B cell (primary cell): ENCODE measurements at regions not wholly inside any gene's neighbourhood (a gene's known extent, or its start where the extent isn't known, plus 50 kb on each side); places are given as distances from the start of the nearest gene placed in this dataset.
"Not testable (repeated sequence)": the region's sequence is repeated elsewhere in the genome, so short reads cannot be mapped to it uniquely, and the experiment has no call there.

Experiments
- ATAC-seq: fragments of 200-7000 bp; cut with Tn5 transposase; one replicate; pipeline ENCODE4 v1.10.0; 2021; ENCODE audit warnings: low read depth, mild to moderate bottlenecking, moderate number of reproducible peaks, moderate library complexity
- CTCF ChIA-PET: fragments of 350-600 bp; sonication (Branson Sonifier 250); formaldehyde crosslinking; loops from one replicate; lab custom pipeline; 2021; ENCODE audit warnings: antibody characterized with exemption, inconsistent platforms; lab: Charles Lee
- POLR2A ChIA-PET: fragments of 350-600 bp; sonication (Branson Sonifier 250); formaldehyde crosslinking; loops from one replicate; lab custom pipeline; 2021; ENCODE audit warnings: antibody characterized with exemption; lab: Charles Lee
- DNase-seq: peaks from one replicate; pipeline ENCODE4 v3.0.0; 2013
- H2AFZ ChIP-seq: 2 replicates; pipeline ENCODE4 v1.6.1; 2012; ENCODE audit warnings: mild to moderate bottlenecking, low read depth, low read length; ENCODE audit not compliant: insufficient read depth, poor library complexity, severe bottlenecking
- H3K27ac ChIP-seq, 2 donors: 1 replicate in 1 of 2; 2 replicates in 1 of 2; pipeline ENCODE4 v1.5.1; 2012 to 2013; ENCODE audit warnings: low read length in 2 of 2, mild to moderate bottlenecking in 2 of 2, moderate library complexity in 1 of 2
- H3K27me3 ChIP-seq, 4 experiments: fragments of 200-600 bp in 1 of 4; sonication (generic) in 1 of 4; replicated peaks in 1 of 4; 1 replicate in 2 of 4; 2 replicates in 2 of 4; pipeline versions ENCODE4 v1.6.1 to v1.7.0; 2013 to 2016; ENCODE audit warnings: low read length in 3 of 4, mild to moderate bottlenecking in 2 of 4, mixed read lengths in 1 of 4, moderate library complexity in 1 of 4; ENCODE audit not compliant: insufficient read depth in 4 of 4, control insufficient read depth in 3 of 4; ENCODE audit errors: control extremely low read depth in 1 of 4
- H3K36me3 ChIP-seq, 2 experiments: replicated peaks in 1 of 2; 1 replicate in 1 of 2; 2 replicates in 1 of 2; pipeline versions ENCODE4 v1.6.1 to v1.7.1; 2013; ENCODE audit warnings: low read length in 1 of 2; ENCODE audit not compliant: insufficient read depth in 2 of 2, control insufficient read depth in 1 of 2; ENCODE audit errors: control extremely low read depth in 1 of 2, extremely low read depth in 1 of 2
- H3K4me1 ChIP-seq, 2 donors: fragments of 200-600 bp in 1 of 2; sonication (generic) in 1 of 2; 1 replicate in 1 of 2; 2 replicates in 1 of 2; pipeline versions ENCODE4 v1.5.1 to v1.6.1; 2013 to 2017; ENCODE audit warnings: low read length in 2 of 2; ENCODE audit not compliant: control insufficient read depth in 2 of 2, insufficient read depth in 2 of 2
- H3K4me2 ChIP-seq: replicated peaks from 2 replicates; pipeline ENCODE3; 2012; ENCODE audit warnings: mild to moderate bottlenecking, low read depth, low read length; ENCODE audit not compliant: poor library complexity, severe bottlenecking
- H3K4me3 ChIP-seq, 5 experiments: fragments of 200-600 bp in 1 of 5; sonication (generic) in 1 of 5; 1 replicate in 3 of 5; 2 replicates in 2 of 5; pipeline versions ENCODE4 v1.5.1 to v1.7.0; 2011 to 2016; ENCODE audit warnings: low read length in 4 of 5, mild to moderate bottlenecking in 4 of 5, low read depth in 2 of 5, control low read depth in 1 of 5, moderate library complexity in 1 of 5; ENCODE audit not compliant: insufficient read depth in 1 of 5; ENCODE audit errors: control extremely low read depth in 1 of 5, extremely low read depth in 1 of 5
- H3K79me2 ChIP-seq: fragments of 200-600 bp; sonication (generic); one replicate; pipeline ENCODE4 v1.6.0; 2016; ENCODE audit warnings: low read length; ENCODE audit not compliant: control insufficient read depth, insufficient read depth
- H3K9ac ChIP-seq: fragments of 200-600 bp; sonication (generic); 2 replicates; pipeline ENCODE4 v1.6.1; 2017; ENCODE audit warnings: mild to moderate bottlenecking, low read length, moderate library complexity
- H3K9me3 ChIP-seq, 3 donors: one replicate each; pipeline versions ENCODE4 v1.6.1 to v1.7.1; 2013; ENCODE audit warnings: low read length in 2 of 3; ENCODE audit not compliant: control insufficient read depth in 2 of 3, insufficient read depth in 1 of 3; ENCODE audit errors: control extremely low read depth in 1 of 3
- H4K20me1 ChIP-seq: 2 replicates; pipeline ENCODE4 v1.6.0; 2012; ENCODE audit warnings: mild to moderate bottlenecking, low read length; ENCODE audit not compliant: insufficient read depth, control insufficient read depth, poor library complexity, severe bottlenecking
- H3K27ac Mint-ChIP-seq: one replicate; pipeline ENCODE4 v1.8.0; 2021; ENCODE audit warnings: mixed read lengths
- H3K27me3 Mint-ChIP-seq: one replicate; pipeline ENCODE4 v1.8.0; 2021; ENCODE audit warnings: mixed read lengths
- H3K4me1 Mint-ChIP-seq: one replicate; pipeline ENCODE4 v1.8.0; 2021; ENCODE audit warnings: mixed read lengths
- H3K4me3 Mint-ChIP-seq: one replicate; pipeline ENCODE4 v1.8.0; 2021; ENCODE audit warnings: mixed read lengths
- H3K9me3 Mint-ChIP-seq: one replicate; pipeline ENCODE4 v1.8.0; 2022; ENCODE audit warnings: mixed read lengths; ENCODE audit not compliant: insufficient read depth
- WGBS: methylation state at CpG from one replicate; pipeline ENCODE4 v1.1.5; 2013; ENCODE audit warnings: missing lambda C conversion rate; ENCODE audit not compliant: insufficient coverage; 5-methylcytosine and 5-hydroxymethylcytosine counted together
- intact Hi-C: fragments of 100-400 bp; cut with micrococcal nuclease; formaldehyde crosslinking; loops from one replicate; pipeline ENCODE4 v1.10.0; 2022

DNA sequence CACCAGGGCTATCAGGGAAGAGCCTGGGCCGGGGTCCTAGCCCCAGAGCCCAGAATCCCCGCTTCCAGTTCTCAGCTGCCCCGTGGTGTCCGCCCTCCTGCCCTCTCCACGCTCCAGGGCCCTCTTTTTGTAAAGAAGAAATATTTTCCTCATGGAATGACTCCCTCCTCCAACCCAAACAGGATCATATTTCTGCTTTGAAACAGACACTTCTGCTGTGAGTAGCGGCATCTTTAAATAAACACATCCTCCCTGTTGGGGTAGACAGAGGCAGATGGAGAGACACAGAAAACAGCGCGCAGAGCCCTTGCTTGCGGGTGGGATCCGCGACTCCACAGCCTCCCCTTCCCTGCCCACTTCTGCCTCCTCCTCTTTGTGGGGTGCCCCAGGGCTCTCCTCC lies 4384.7 kb upstream of the TPTE start:
- H3K9me3 Mint-ChIP-seq, H3K9me3 ChIP-seq, H3K27me3 Mint-ChIP-seq, DNase-seq, H3K4me3 Mint-ChIP-seq, H3K4me2 ChIP-seq, H3K9ac ChIP-seq, ATAC-seq, POLR2A ChIA-PET, H4K20me1 ChIP-seq, CTCF ChIA-PET, H3K27ac ChIP-seq, H3K27ac Mint-ChIP-seq, H3K4me1 ChIP-seq, H3K4me3 ChIP-seq, H2AFZ ChIP-seq, H3K4me1 Mint-ChIP-seq, H3K79me2 ChIP-seq, H3K36me3 ChIP-seq, H3K27me3 ChIP-seq, intact Hi-C loops: not testable (repeated sequence)
- no CpG with 5 or more reads among the region's 11 CpGs for WGBS

DNA sequence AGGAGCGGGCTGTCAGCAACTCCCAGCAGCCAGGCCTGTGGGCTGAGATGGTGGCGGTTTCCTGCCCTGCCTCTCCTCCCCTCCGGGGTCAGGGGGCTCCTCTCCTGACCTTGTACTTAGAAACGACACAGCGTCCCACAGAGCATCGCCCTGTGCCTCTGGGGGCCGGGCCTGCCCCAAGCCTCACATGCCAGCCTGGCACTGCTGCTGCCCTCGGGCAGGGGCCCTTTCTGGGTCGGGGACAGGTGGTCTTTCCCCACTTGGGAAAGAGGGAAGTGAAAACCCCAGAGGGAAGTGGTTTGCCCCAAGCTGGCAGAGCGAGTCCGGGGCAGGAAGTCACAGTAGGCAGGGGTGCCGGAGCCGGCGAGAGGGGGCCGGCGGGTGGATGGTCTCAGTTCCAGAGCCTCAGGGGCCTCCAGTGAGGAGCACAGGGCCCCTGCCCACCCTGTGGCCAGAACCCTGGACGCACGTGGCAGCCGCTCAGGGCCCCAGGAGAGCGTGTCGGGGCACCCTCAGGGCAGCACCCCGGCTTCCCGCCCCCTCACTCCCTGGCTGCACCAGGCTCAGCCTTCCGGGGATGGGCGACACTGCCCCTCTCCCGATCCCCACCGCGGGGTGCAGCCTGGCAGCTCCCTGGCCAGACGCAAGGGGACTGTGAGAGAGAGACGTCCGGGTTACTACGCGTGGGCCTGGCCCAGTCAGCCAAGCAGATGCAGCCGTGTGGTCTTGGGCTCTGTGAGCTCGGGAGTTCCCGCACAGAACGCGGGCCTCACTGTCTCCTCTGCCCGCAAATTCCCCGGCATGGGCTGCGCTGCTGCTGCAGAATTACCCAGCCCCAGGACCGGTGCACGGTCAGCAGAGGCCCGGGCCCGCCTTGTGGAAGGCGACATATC lies 4382.9 kb upstream of the TPTE start:
- H4K20me1 ChIP-seq, H3K9me3 ChIP-seq, H3K4me3 ChIP-seq, H3K4me2 ChIP-seq, intact Hi-C loops, H3K27me3 Mint-ChIP-seq, H3K27ac Mint-ChIP-seq, H3K4me1 Mint-ChIP-seq, CTCF ChIA-PET, POLR2A ChIA-PET, H3K9ac ChIP-seq, H3K36me3 ChIP-seq, H3K4me3 Mint-ChIP-seq, H2AFZ ChIP-seq, H3K27me3 ChIP-seq, H3K27ac ChIP-seq, H3K79me2 ChIP-seq, H3K9me3 Mint-ChIP-seq, H3K4me1 ChIP-seq, DNase-seq: not testable (repeated sequence)
- ATAC-seq: peak; percentile 70
- no CpG with 5 or more reads among the region's 46 CpGs for WGBS

DNA sequence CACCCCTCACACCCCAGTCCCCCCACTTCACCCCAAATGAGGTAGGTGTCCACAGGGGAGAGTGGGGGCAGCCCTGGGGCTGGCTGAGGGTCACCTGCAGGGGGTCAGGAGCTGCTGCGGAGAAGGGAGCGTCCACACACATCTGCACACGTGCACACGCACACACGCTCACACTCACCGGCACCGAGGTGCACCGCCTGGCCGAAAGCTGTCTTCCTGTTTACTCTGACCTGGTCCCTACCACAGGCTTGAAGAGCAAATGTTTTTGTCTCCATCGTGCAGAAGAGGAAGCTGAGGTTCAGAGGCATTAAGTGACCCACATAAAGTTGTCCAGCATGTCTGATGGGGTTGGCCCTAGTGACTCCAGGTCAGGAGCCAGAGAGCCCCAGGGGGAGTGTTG lies 4382.1 kb upstream of the TPTE start:
- H3K27me3 Mint-ChIP-seq, H2AFZ ChIP-seq, H3K4me3 ChIP-seq, H3K79me2 ChIP-seq, H3K4me3 Mint-ChIP-seq, H3K4me1 Mint-ChIP-seq, H4K20me1 ChIP-seq, H3K36me3 ChIP-seq, CTCF ChIA-PET, H3K27me3 ChIP-seq, POLR2A ChIA-PET, intact Hi-C loops, H3K4me1 ChIP-seq, H3K4me2 ChIP-seq, H3K27ac Mint-ChIP-seq, H3K27ac ChIP-seq, H3K9me3 Mint-ChIP-seq, H3K9ac ChIP-seq, DNase-seq, H3K9me3 ChIP-seq: not testable (repeated sequence)
- ATAC-seq: peak; percentile 42
- WGBS: no CpG with 5 or more reads among the region's 10 CpGs

DNA sequence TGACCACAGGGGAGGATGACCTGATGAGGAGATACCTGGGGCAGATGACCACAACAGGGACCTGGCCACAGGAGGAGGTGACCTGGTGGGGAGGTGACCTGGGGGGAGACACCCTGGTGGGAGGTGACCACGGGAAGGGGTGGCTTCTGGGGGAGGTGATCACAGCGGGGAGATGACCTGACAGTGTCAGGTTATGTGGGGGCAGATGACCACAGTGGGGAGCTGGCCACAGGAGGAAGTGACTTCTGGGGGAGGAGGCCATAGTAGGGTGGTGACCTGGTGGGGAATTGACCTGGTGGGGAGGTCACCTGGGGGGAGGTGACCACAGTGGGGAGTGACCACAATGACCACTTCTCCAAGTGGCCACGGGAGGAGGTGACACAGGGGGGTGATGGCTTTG lies 4381.5 kb upstream of the TPTE start:
- H4K20me1 ChIP-seq, H3K4me1 ChIP-seq, H3K27ac Mint-ChIP-seq, H3K9me3 Mint-ChIP-seq, H3K27me3 Mint-ChIP-seq, POLR2A ChIA-PET, H3K4me3 ChIP-seq, H3K4me3 Mint-ChIP-seq, H3K79me2 ChIP-seq, H3K27me3 ChIP-seq, CTCF ChIA-PET, H3K36me3 ChIP-seq, DNase-seq, intact Hi-C loops, H3K9me3 ChIP-seq, ATAC-seq, H3K9ac ChIP-seq, H3K27ac ChIP-seq, H3K4me1 Mint-ChIP-seq, H2AFZ ChIP-seq, H3K4me2 ChIP-seq: not testable (repeated sequence)
- no CpG with 5 or more reads among the region's 3 CpGs for WGBS
